Glomerular endothelial cell (primary cell): ENCODE measurements at regions not wholly inside any gene's neighbourhood (a gene's known extent, or its start where the extent isn't known, plus 50 kb on each side); places are given as distances from the start of the nearest gene placed in this dataset.
"Not testable (repeated sequence)": the region's sequence is repeated elsewhere in the genome, so short reads cannot be mapped to it uniquely, and the experiment has no call there.

Source experiments
- DNase-seq: peaks from one replicate; pipeline ENCODE4 v3.0.0-alpha.2; 2011; ENCODE audit warnings: low read depth, low spot score; ENCODE audit errors: extremely low read depth

DNA sequence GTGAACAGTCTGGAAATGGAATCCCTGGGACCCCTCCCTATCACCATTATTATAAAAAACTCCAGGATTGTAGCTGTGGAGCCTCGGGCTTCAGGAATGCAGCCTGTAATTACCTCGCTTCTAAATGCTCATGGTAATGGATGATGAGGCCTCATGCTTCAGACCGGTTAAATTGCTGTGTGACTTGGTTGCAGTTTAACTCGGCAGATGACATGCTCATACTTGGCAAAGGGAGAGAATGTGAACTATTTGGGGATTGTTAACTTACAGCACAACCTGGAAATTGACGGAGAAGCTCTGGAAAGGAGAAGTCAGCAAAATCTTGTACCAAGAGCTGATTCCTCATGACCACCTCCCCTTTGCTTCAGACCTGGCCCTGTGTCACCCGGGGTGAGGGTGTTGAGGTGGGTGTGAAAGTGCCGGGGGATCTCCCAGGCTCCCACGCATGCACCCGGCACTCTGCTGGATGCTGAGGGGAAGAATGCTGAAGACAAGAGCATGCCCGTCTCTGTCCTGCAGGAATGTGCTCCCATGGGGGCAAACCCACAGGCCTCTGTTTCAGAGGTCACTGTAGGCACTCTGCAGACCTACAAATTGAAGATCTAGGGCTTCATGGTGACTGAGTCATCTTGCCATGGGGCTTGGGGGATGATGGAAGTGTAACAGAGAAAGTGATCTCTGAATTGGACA lies 364.8 kb downstream of the RPS6KC1 start:
- no peak for DNase-seq

DNA sequence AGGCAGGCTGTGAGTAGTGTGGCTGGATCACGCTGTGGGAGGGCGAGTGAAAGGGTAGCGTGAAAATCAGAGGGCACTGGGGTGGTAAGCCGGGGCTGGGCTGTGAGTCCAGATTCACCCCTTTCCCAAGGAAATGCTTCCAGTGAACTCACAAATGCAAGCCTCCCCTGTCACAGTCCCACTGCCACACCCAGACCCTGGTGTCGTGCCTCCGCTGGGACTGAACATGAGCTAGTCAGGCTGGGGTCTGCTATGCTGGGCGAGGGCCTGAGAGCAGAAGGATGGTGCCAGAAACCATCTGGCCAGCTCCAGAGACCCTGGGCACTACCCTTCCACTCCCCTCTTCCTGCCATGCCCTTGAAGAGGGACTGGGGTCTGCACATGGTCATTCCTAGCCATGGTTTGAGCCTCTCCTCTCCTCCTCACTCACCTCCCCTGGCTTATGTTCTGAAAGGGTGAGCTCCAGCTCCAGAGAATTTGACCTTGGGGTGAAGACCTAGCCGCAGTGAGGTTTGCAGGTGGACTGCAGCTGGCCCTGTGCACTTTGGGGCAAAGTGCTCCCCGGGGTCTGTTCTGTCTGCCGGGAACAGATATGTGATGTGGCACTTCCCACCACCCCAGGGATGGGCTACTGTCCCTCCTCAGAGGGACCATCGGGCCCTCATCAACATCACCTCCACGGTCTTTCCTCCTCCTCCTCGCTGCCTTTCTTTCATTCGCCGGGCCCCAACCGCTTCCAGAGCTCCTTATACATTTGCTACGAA lies 365.6 kb downstream of the RPS6KC1 start:
- no peak for DNase-seq

DNA sequence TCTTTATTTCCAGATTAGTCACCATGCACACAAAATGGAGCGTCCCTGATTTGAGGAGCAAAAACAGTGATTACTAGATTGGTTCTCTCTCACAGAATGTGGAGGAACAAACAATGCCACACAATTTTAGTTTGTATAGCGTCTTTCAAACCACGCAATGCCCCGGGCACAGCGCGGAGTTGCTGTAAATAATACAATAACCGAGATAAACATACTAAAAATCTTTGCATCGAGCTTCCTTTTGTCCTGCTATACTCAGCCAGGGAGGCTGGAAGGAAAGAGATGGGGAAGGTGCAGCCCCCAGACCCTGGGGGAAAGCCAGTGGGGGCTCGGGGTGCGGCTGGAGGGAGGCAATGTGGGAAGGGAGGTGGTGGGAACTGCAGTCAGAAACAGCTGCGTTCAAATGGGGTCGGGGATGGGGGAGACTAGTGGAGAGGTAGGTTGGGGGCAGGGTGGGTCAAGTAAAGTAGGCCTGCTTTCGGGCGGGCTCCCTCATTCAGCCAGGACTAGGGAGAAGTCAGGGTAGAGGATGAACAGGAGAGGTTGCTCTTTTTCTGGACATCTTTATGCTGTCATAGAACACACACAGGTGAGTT lies 366.3 kb downstream of the RPS6KC1 start:
- DNase-seq: no peak

DNA sequence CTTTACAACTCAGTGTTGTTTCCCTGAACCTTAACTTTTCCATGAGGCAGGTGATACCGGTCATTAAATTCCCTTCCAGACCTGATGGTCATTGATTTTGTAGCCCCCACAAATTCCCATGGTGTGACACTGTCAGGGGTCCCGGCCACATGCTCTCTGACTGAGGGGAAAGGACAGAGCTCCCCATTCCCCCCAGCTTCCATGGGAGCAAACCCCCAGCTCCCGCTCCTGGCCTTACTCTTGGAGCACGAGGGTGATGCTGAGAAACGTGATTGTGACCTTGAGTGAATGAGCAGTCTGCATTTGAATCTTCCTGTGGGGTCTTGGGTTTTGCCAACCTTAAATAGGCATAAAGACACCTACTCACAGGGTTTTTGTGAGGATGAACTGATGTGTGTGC lies 366.8 kb downstream of the RPS6KC1 start:
- no peak for DNase-seq

DNA sequence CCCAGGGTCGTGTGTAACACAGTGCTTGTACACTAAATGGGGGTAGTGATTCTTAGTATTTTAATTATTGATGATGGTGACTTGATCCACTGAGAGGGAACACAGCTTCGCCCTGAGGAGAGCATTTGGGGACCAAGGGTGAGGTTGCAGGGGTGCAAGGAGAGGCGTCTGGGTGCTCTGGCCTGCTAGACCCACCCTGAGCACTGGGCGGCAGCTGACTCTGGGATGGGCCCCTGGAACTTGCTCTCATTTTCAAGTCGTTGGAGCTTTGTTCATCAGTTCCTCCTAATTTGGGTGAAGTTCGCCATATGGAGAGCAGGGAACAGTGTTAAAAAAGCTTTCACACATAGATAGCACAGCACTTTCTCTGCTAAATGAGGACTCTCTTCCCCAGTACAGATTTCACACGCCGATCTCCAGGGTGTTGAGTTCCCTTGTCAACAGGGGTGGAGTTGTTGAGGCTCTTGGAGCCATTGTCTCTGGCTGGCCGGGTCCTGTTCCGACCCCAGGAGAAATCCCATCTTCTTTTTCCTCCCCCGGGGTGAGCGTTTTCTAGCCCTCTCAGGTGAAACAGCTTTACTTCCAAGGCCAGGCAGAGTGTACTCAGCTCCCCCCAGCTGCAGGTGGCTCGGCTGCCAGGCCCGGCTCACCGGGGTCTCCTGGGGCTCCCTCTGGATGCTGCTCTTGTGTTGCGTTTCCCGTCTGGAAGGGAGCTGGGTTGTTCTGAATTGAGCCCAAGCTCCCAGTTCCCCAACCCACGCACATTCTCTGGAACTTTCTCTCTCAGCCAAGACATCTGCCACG lies 367.4 kb downstream of the RPS6KC1 start:
- no peak for DNase-seq

DNA sequence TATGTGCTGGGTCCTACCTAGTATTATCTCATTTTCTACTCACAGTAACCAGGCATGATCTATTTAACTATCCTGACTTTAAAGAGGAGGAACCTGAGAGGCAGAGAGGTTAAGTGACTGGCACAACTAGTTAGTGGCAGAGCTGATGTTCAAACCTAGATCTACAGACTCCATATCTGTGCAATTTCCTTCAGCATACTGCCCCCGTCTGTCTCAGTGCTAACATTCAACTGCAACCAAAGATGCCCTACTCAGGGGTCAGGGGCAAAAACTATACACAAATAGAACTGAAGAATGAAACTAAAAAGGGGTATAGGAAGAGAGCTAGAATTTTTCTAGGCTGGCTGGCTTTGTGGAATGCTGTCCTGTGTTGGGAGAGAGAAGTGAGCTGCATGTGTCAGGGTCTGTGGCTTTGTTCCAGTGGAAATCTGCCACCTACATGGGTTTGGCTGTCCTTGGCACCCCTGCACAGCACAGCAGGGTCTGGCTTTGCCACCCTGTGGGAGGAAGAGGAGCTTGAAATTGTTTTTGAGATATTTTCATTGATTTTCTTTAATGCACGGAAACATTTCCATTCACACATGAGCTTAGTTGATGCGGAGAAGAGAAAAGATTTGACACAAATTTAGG lies 368.5 kb downstream of the RPS6KC1 start:
- DNase-seq: no peak

DNA sequence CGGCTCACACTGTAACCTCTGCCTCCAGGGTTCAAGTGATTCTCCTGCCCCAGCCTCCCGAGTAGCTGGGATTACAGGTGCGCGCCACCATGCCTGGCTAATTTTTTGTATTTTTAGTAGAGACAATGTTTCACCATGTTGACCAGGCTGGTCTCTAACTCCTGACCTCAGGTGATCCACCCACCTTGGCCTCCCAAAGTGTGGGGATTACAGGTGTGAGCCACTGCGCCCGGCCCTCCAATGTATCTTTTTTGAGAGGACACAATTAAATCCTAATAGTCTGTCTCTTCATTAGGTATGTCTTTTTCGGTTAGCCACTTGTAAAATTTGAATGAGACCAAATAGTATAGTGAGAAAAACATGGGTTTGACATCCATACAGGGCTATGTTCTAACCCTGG lies 370.1 kb downstream of the RPS6KC1 start:
- not testable (repeated sequence) for DNase-seq

DNA sequence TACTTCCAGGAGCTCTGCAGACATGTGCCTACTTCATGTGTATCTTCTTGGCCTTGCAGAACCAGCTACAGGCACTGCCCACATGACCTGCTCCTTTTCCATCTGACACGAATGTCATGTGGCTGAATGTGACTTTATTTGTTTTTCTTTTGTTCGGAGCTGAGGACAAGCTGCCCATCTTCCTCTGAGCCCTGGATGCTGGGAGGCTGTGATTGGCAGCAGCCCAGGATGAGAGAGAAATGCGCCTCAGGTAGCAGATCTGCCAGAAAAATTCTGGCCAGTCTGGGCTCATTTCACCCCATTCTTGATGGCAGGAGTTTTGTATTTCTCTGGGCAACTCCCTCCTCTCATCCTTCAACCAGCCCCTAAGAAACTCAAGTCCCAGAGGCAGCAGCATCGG lies 372.0 kb downstream of the RPS6KC1 start:
- DNase-seq: no peak

DNA sequence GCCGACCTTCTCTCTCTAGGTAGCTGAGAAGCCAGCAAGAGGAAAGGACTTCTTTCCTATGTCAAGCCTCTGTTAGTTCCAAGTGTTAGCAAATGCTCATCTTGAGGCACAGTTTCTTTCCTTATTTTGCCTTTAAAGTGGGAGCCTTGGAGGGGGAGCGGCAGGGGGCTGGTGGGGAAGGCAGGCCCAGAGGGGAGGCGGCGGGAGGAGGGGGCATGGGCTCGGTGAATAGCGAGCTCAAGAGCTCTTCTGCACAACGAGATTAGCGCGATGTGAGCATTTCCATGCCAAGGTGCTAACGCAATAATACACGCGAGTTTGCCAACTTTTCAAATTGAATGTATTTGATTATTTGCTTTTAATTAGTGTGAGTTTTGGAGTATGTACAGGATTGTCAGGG lies 372.6 kb downstream of the RPS6KC1 start:
- no peak for DNase-seq

DNA sequence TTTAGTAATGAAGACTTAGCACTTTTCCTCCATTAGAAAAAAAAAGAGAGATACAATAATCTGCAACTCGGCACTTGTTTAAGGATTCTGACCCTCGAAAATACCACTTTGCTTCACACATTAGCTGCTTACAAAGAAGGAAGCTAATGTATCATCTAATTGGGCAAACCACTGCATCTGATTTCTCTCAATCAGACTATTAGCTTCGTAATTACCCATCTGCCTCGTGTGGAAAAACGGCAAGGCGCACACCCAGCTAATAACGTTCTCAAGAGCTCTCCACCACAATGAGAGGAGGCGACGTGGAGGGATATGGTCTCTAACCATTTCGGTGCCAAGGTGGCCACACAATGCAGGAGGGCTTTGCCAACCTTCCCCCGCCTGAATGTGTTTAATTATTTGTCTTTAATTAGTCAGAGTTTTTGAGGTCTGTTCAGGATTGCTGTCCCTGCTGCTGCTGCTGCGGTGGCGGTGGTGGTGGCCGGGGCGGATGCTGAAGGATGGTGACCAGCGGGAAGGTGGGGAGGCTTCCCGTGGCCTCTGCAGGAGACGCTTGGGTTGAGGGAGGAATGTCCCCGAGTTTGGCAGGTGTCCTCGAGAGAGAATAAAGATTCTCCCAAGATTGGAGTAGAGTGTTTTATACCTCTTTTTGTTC lies 374.5 kb downstream of the RPS6KC1 start:
- no peak for DNase-seq

DNA sequence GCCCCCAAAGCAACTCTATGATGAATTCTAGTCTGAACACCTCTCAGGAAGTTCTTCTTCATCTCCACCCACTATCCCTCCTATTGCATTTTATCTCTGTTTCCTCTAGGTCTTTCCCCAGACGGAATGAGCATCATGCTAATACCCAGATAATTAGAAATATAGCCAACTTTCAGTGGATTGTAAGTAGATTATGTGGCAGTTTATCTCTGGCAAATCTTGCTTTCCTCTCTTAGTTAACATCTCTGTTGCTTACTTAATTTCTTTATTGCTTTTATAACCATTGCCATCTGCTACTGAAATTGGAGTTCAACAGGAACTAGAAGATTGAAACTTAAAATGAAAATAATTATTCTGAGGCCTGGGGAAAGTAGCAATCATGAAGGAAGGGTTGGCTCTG lies 378.6 kb downstream of the RPS6KC1 start:
- DNase-seq: no peak

DNA sequence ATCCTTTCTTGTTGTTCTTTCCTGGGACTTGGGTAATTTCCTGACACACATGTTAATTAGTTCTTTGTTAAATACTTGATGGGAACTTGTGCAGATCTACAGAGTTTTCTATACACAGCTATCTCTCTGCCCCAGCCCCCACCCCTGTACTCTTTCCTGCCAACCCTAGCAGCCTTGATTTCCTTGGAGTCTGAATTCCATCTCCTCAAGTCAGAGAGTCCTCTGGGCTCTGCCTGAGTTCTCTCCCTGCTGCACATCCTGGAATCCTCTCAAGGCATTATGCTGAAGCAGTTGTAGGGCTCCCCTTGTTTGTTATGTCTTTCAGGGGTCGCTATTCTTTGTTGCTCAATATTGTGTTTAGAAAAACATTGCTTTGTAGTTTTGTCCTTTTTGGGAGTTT lies 384.7 kb downstream of the RPS6KC1 start:
- no peak for DNase-seq

DNA sequence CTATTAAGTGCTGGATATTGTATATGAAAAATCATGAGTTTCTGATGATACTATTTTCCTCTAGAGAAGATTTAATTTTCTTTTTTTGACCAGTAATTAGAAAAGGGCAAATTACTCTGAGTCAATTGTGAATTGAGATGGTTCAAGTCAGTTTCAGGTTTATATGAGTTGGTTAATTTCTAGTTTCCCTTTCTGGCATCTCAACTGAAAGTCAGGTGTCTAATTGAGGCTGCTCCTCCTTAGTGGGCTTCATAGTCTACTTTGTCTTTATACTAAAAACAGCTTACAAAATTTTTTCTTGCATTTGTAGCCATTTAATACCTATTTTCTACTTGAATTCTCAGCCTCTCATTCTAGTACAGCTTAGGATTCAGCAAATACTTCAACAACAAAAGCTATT lies 387.3 kb downstream of the RPS6KC1 start:
- no peak for DNase-seq

DNA sequence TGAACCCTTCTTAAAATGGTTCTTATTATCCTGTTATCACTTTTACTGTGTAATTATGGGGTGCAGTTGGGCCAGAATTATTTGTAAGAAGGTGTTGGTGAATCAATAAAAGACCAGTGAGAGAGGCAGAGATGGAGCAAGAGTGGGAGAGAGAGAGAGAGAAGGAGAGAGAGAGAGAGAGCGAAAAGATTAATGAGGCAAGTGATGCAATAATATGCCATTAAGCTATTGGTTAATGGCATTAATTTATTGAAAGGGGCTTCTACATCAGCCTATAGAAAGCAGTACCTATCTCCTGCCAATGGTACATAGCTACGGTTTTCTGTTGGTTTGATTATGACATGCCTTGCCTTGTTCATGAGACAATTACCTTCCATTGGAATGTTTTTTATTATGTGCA lies 388.7 kb downstream of the RPS6KC1 start:
- no peak for DNase-seq

DNA sequence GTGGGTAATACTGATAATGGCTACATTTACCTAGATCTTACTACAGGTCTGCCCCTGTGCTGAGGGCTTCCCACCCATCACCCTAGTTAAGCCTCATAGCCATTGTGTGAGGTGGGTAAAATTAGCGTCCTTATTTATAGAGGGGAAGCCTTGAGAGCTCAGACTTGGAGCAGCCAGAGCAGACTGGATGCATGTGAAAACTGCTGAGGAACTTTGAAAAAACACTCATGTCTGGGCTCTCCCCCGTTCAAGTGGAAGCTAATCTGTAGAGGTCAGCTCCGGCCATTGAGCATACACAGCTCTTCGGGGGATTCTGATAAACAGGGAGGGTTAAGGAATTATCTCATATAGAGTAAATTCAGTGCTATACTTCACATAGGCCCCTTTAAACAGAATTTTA lies 389.7 kb downstream of the RPS6KC1 start:
- no peak for DNase-seq

DNA sequence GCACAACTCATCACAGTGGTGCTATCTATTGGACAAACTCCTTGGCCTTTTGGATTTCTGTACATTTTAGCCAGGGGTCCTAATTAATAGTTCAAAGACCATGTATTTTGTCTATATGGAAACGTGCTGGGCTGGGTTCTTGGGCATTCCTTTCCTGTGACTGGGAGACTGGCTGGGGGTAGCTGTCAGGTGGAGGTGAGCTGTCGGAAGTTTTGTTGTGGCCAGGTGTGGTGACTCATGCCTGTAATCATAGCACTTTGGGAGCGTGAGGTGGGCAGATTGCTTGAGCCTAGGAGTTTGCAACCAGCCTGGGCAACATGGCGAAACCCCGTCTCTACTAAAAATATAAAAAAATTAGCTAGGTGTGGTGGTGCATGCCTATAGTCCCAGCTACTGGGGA lies 392.4 kb downstream of the RPS6KC1 start:
- no peak for DNase-seq

DNA sequence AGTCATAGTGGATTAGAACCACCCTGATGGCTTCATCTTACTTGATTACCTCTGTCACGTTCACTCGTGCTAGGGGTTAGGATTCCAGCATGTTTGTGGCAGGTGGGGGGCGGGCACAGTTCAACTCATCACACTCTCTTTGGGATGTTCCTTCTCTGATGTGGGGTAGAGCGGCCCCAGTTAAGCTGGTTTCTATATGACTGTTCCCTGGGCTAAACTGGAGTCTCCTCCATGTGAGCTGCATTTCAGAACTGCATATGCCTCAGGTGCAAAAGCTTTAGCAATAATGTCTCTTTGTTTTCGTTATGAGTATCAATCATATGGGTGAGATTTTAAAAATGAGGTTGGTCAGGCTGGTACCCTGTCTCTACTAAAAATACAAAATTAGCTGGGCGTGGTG lies 393.2 kb downstream of the RPS6KC1 start:
- DNase-seq: no peak

DNA sequence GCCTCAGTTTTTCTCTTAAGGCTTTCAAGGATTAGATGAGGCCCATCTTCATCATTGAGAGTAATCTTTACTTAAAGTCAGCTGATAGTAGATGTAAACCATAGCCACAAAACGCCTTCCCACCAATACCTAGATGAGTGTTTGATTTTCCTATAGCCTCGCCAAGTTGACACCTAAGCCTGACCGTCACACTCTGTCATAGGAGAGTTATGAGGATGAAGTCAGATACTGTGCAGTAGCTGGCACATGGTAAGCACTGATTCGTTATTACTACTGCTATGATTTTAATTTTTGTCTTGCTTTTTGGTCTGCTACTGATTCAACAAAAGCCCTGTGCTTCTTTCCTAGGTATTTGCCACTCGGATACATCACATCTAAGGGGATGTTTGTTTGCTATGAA lies 395.5 kb downstream of the RPS6KC1 start:
- no peak for DNase-seq

DNA sequence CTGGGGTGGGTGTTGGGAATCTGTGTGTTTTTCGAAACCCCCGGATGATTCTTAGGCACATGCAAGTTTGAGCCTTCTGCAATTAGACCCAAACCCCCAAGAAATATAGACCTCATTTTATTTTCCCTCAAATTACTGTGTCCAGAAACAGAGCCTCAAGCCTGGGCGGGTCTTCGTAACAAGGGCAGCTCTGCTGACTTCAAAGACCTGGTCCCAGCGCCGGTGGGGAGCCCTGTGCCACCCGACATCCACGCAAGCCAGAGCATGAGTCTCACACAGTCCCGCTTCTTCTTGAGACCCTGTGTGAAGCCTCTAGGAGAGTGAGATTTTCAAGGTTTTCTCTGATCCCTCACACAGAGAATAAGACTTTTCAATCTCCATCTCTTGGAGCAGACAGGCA lies 397.3 kb downstream of the RPS6KC1 start:
- no peak for DNase-seq

DNA sequence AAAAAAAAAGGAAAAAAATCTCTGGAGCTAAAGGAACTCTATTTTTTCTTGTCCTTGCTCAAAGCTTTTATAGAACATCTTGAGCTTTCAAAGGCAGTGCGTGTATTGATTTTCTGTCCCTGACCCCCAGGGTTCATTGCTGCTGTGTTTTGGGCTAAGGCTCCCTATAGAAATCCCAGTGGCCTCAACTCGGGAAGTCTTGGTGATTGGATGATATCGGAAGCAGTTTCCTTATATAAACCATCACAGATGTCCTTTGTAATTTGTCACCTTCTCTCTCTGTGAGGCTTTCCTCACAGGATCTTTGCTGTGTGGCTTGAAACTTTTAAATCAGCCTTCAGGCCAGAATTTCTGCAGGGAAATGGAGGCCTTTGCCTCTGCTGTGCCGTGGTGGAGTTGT lies 397.7 kb downstream of the RPS6KC1 start:
- no peak for DNase-seq
